Tibial artery (tissue), 4 donors: ENCODE measurements at regions not wholly inside any gene's neighbourhood (a gene's known extent, or its start where the extent isn't known, plus 50 kb on each side); places are given as distances from the start of the nearest gene placed in this dataset.

Experiments used
- DNase-seq, 2 donors: peaks; one replicate each; pipeline ENCODE4 v3.0.0-alpha.2; 2019
- H3K27ac ChIP-seq, 2 donors: fragments of 200-600 bp; sonication (generic) in 1 of 2; 1 replicate in 1 of 2; 2 replicates in 1 of 2; pipeline ENCODE4 v1.5.1; 2018 to 2019; ENCODE audit warnings: mild to moderate bottlenecking in 1 of 2
- H3K27me3 ChIP-seq, 2 donors: fragments of 200-600 bp; sonication (generic) in 1 of 2; one replicate each; pipeline versions ENCODE4 v1.5.1 to v1.6.0; 2016 to 2019
- H3K36me3 ChIP-seq, 3 donors: fragments of 200-600 bp; sonication (generic) in 2 of 3; one replicate each; pipeline ENCODE4 v1.5.1; 2016 to 2019; ENCODE audit warnings: mild to moderate bottlenecking in 2 of 3
- H3K4me1 ChIP-seq, 4 donors: fragments of 200-600 bp; sonication (generic) in 2 of 4; 1 replicate in 3 of 4; 2 replicates in 1 of 4; pipeline ENCODE4 v1.5.1; 2016 to 2019
- H3K4me3 ChIP-seq, 2 donors: fragments of 200-600 bp; sonication (generic) in 1 of 2; 1 replicate in 1 of 2; 2 replicates in 1 of 2; pipeline ENCODE4 v1.5.1; 2018 to 2019; ENCODE audit warnings: mild to moderate bottlenecking in 2 of 2
- H3K9me3 ChIP-seq, 3 donors: fragments of 200-600 bp; sonication (generic) in 1 of 3; one replicate each; pipeline ENCODE4 v1.5.1; 2016 to 2019
- intact Hi-C: fragments of 100-400 bp; cut with DNase I; formaldehyde crosslinking; loops from one replicate; pipeline ENCODE4 v1.15.0; 2023; ENCODE audit warnings: low total_unique reads
- TF ChIP-seq, protein P1 (sequence below), 2 experiments: fragments of 200-600 bp in 1 of 2; fragments of 450-650 bp in 1 of 2; IDR thresholded peaks; one replicate each; pipeline ENCODE4 v1.5.1; 2017 to 2019; ENCODE audit warnings: antibody characterized with exemption in 2 of 2, mild to moderate bottlenecking in 1 of 2, moderate library complexity in 1 of 2

- H3K27me3 ChIP-seq: peaks cover 0 to 42% of the 10 kb centered on the region in 2 donors
- TF ChIP-seq, protein P1, sequence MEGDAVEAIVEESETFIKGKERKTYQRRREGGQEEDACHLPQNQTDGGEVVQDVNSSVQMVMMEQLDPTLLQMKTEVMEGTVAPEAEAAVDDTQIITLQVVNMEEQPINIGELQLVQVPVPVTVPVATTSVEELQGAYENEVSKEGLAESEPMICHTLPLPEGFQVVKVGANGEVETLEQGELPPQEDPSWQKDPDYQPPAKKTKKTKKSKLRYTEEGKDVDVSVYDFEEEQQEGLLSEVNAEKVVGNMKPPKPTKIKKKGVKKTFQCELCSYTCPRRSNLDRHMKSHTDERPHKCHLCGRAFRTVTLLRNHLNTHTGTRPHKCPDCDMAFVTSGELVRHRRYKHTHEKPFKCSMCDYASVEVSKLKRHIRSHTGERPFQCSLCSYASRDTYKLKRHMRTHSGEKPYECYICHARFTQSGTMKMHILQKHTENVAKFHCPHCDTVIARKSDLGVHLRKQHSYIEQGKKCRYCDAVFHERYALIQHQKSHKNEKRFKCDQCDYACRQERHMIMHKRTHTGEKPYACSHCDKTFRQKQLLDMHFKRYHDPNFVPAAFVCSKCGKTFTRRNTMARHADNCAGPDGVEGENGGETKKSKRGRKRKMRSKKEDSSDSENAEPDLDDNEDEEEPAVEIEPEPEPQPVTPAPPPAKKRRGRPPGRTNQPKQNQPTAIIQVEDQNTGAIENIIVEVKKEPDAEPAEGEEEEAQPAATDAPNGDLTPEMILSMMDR (IDR thresholded peaks at IDR 0.05): no peak
Measured at GRCh38 chr5:176719113-176719739, 71.9 kb downstream of the TSPAN17 start.

GRCh38 chr5:176721509-176721908 lies 74.2 kb downstream of the TSPAN17 start:
- H3K27ac ChIP-seq: no peak overlapping the region
- H3K4me3 ChIP-seq: no peak overlapping the region
- no peaks in the 10 kb centered on the region for H3K9me3 ChIP-seq
- no peaks in the 10 kb centered on the region for H3K4me1 ChIP-seq
- TF ChIP-seq, protein P1 (IDR thresholded peaks at IDR 0.05): no peak
- DNase-seq: no peak
- intact Hi-C loops: no loop called here
- H3K27me3 ChIP-seq: peaks cover 0 to 56% of the 10 kb centered on the region in 2 donors
- H3K36me3 ChIP-seq: no peaks in the 10 kb centered on the region

More at GRCh38 chr5:176719113-176719739, 71.9 kb downstream of the TSPAN17 start:
- Histone ChIP-seq H3K9me3 (peaks cover 0 to 6% (median 3%) of the 10 kb centered on the region in 3 donors), H3K27ac (no peak overlapping the region), H3K36me3 (no peaks in the 10 kb centered on the region), H3K4me3 (no peak overlapping the region), H3K4me1 (no peaks in the 10 kb centered on the region)
- DNase-seq: no peak
- intact Hi-C loops: no loop called here

GRCh38 chr5:176722757-176723156 lies 75.5 kb downstream of the TSPAN17 start:
- Histone ChIP-seq H3K36me3 (no peaks in the 10 kb centered on the region), H3K27me3 (peaks cover 0 to 59% of the 10 kb centered on the region in 2 donors), H3K4me3 (no peak overlapping the region), H3K4me1 (no peaks in the 10 kb centered on the region), H3K27ac (no peak overlapping the region), H3K9me3 (no peaks in the 10 kb centered on the region)
- intact Hi-C loops: no loop called here
- TF ChIP-seq, protein P1 (IDR thresholded peaks at IDR 0.05): no peak
- no peak for DNase-seq

DNA sequence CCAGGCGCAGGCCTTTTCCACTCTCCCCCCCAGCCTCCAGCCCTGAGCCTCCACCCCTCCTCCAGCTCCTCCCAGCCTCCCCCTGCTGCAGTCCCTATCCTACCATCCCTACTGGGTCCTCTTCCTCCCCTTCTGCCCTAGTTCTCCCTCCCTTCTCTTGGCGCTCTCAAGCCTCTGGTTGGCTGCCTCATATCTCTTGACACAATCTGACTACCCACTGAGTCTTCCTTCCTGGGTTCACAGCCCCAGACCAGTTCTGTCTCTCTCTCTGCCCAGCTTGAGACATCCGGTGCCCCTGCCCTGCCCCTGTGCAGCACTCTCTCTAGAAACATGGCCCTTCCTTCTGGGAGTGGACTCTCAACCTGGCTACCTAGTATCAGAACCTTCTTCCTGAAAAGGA lies 76.2 kb downstream of the TSPAN17 start:
- no peak for DNase-seq
- TF ChIP-seq, protein P1 (IDR thresholded peaks at IDR 0.05): no peak
- intact Hi-C loops: no loop called here
- H3K4me1 ChIP-seq: no peaks in the 10 kb centered on the region
- H3K27me3 ChIP-seq: peaks cover 0 to 60% of the 10 kb centered on the region in 2 donors
- no peak overlapping the region for H3K27ac ChIP-seq
- no peaks in the 10 kb centered on the region for H3K9me3 ChIP-seq
- no peaks in the 10 kb centered on the region for H3K36me3 ChIP-seq
- H3K4me3 ChIP-seq: no peak overlapping the region

DNA sequence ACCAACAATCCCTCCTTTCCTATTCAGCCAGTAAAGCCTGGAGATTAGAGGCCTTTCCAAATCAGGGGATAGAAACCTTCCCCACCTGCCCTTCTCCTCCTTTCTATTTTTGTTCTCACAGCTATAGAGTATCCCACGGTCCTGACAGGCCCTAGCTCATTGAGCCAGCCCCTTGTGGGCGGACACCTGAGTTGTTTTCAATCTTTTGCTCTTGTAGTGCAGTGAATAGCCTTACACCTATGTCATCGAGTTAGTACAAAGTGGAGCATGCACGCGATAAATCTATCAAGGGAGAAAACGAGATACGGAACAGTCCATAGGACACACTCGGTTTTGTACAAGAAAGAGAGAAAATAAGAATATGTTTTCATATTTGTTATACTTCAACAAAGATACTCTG lies 77.2 kb downstream of the TSPAN17 start:
- H3K27me3 ChIP-seq: peaks cover 0 to 68% of the 10 kb centered on the region in 2 donors
- intact Hi-C loops: no loop called here

More for the DNA sequence above, 77.2 kb downstream of the TSPAN17 start:
- H3K9me3 ChIP-seq: no peaks in the 10 kb centered on the region
- TF ChIP-seq, protein P1 (IDR thresholded peaks at IDR 0.05): no peak
- no peak overlapping the region for H3K4me3 ChIP-seq
- DNase-seq: no peak
- no peaks in the 10 kb centered on the region for H3K36me3 ChIP-seq
- H3K4me1 ChIP-seq: no peaks in the 10 kb centered on the region
- no peak overlapping the region for H3K27ac ChIP-seq
